ENCODE measurements at regions not wholly inside any gene's neighbourhood (a gene's known extent, or its start where the extent isn't known, plus 50 kb on each side); places are given as distances from the start of the nearest gene placed in this dataset.
"Not testable (repeated sequence)": the region's sequence is repeated elsewhere in the genome, so short reads cannot be mapped to it uniquely, and the experiment has no call there.

DNA sequence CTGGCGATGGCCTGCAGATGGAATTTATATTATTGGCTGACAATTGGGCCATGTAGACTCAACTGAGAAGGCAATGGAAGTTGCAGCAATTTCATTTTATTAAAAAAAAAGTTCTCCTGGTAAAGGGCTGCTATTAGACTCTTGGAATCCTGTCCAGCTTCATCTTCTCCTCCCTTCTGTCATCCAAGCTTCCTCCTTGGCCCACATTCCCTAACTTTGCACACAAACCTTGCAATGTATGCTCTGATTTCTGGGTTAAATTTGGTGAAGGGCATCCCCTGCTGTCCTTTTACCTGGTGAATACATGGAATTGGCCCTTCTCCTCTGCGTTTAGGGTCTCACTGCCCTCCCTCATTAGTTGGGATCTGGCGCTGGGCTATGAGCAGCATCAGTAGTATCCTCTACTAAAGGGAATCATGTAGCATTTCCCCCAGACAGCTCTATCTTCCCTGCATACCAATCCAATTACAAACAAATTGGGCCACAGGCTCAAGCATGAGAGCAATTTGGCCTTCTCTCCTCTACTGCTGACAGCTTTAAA is 336.9 kb downstream of the BMP4 start:
- Histone ChIP-seq H3K36me3 (ENCODE audit: control insufficient read depth, low read length) (no peaks in the 10 kb centered on the region), H3K79me2 (ENCODE audit: control insufficient read depth, low read length) (no peaks in the 10 kb centered on the region), H3F3A (ENCODE audit: control insufficient read depth, insufficient read depth) (no peaks in the 10 kb centered on the region), H3K4me2 (ENCODE audit: low read length) (no peak overlapping the region), H3K27me3 (ENCODE audit: control insufficient read depth, low read length) (no peaks in the 10 kb centered on the region), H3K27ac (ENCODE audit: low read depth, low read length) (no peak overlapping the region), H3K4me1 (ENCODE audit: control insufficient read depth, low read length) (peaks cover 18% of the 10 kb centered on the region), H3K4me3 (ENCODE audit: low read length) (no peak overlapping the region), H4K20me1 (ENCODE audit: control insufficient read depth, insufficient read depth, low read depth, low read length) (no peaks in the 10 kb centered on the region), H3K9me3 (ENCODE audit: control insufficient read depth, insufficient read depth, low read length) (no peaks in the 10 kb centered on the region), H3K9me2 (replicated peaks; ENCODE audit: control insufficient read depth, low read length) (no peaks in the 10 kb centered on the region)
- no peak for TF ChIP-seq CTCF (IDR thresholded peaks at IDR 0.05; ENCODE audit: low read depth, low read length, poor library complexity, severe bottlenecking)
- no peak for TF ChIP-seq EZH2phosphoT487 (IDR thresholded peaks at IDR 0.05; ENCODE audit: borderline replicate concordance, low read length)

GRCh38 chr14:53616536-53616935 is 340.1 kb downstream of the BMP4 start:
- H3K27me3 ChIP-seq (ENCODE audit: control insufficient read depth, low read length); H3K79me2 ChIP-seq (ENCODE audit: control insufficient read depth, low read length); H3K4me3 ChIP-seq (ENCODE audit: low read length); H3K27ac ChIP-seq (ENCODE audit: low read depth, low read length); H4K20me1 ChIP-seq (ENCODE audit: control insufficient read depth, insufficient read depth, low read depth, low read length); H3K9me3 ChIP-seq (ENCODE audit: control insufficient read depth, insufficient read depth, low read length); H3K4me2 ChIP-seq (ENCODE audit: low read length); H3K36me3 ChIP-seq (ENCODE audit: control insufficient read depth, low read length); H3K9me2 ChIP-seq (replicated peaks; ENCODE audit: control insufficient read depth, low read length): not testable (repeated sequence)
- peaks cover 46% of the 10 kb centered on the region for H3K4me1 ChIP-seq (ENCODE audit: control insufficient read depth, low read length)
- peaks cover 10% of the 10 kb centered on the region for H3F3A ChIP-seq (ENCODE audit: control insufficient read depth, insufficient read depth)

GRCh38 chr14:53615252-53615651 is 341.4 kb downstream of the BMP4 start:
- H3K79me2 ChIP-seq (ENCODE audit: control insufficient read depth, low read length) = no peaks in the 10 kb centered on the region
- no peaks in the 10 kb centered on the region for H3K27me3 ChIP-seq (ENCODE audit: control insufficient read depth, low read length)
- no peak overlapping the region for H3K27ac ChIP-seq (ENCODE audit: low read depth, low read length)
- peaks cover 41% of the 10 kb centered on the region for H3K4me1 ChIP-seq (ENCODE audit: control insufficient read depth, low read length)
- H3K9me2 ChIP-seq (replicated peaks; ENCODE audit: control insufficient read depth, low read length) = no peaks in the 10 kb centered on the region
- no peak for TF ChIP-seq EZH2phosphoT487 (IDR thresholded peaks at IDR 0.05; ENCODE audit: borderline replicate concordance, low read length)
- TF ChIP-seq CTCF (IDR thresholded peaks at IDR 0.05; ENCODE audit: low read depth, low read length, poor library complexity, severe bottlenecking) = no peak
- peaks cover 10% of the 10 kb centered on the region for H3F3A ChIP-seq (ENCODE audit: control insufficient read depth, insufficient read depth)
- no peaks in the 10 kb centered on the region for H3K9me3 ChIP-seq (ENCODE audit: control insufficient read depth, insufficient read depth, low read length)
- H4K20me1 ChIP-seq (ENCODE audit: control insufficient read depth, insufficient read depth, low read depth, low read length) = no peaks in the 10 kb centered on the region
- no peaks in the 10 kb centered on the region for H3K36me3 ChIP-seq (ENCODE audit: control insufficient read depth, low read length)
- H3K4me2 ChIP-seq (ENCODE audit: low read length) = no peak overlapping the region
- H3K4me3 ChIP-seq (ENCODE audit: low read length) = no peak overlapping the region

DNA sequence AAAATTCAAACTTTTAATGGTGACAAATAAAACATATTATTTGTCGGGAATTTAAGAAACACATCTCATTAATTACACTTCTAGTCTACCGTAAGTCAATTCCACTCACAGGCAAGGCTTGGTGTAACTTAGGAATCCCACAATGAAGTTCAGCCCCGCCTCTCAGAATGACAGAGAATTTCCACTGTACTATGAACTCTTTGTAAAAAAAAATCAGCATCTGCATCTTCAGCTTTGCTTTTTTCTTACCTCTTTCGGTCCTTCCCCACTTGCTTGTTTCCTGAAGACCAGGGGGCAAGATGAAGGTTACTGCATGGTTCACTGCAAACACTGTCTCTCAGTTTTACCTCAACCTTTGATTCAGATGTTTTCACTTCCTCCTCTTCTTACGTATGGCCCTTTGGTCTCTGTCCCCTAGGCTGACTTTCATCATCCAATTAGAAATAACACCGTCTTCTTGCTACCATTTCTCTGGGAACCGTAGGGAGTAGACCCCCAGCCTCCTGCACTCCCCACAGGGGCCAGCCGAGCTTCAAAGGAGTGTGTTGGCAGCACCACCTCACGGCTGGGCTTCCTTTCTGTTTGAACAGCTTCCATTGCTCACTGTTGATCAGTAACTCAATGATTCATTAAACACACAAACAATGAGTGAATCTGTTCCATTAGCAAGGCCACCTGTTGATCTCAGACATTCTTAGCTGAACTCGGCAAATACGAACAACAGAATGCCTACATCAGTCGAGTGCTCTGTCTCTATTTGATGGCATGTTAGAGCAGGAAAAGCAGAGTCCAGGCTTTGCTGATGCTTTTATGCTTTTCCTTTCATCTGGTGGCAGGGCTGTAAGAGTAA is 343.0 kb downstream of the BMP4 start:
- TF ChIP-seq CTCF (IDR thresholded peaks at IDR 0.05; ENCODE audit: low read depth, low read length, poor library complexity, severe bottlenecking) (peak; percentile 25), EZH2phosphoT487 (IDR thresholded peaks at IDR 0.05; ENCODE audit: borderline replicate concordance, low read length) (no peak)
- Histone ChIP-seq H3K9me2 (replicated peaks; ENCODE audit: control insufficient read depth, low read length) (no peaks in the 10 kb centered on the region), H4K20me1 (ENCODE audit: control insufficient read depth, insufficient read depth, low read depth, low read length) (no peaks in the 10 kb centered on the region), H3K4me1 (ENCODE audit: control insufficient read depth, low read length) (peaks cover 57% of the 10 kb centered on the region), H3K36me3 (ENCODE audit: control insufficient read depth, low read length) (no peaks in the 10 kb centered on the region), H3K4me2 (ENCODE audit: low read length) (peak overlapping the region; percentile 92), H3F3A (ENCODE audit: control insufficient read depth, insufficient read depth) (peaks cover 10% of the 10 kb centered on the region), H3K27me3 (ENCODE audit: control insufficient read depth, low read length) (no peaks in the 10 kb centered on the region), H3K79me2 (ENCODE audit: control insufficient read depth, low read length) (no peaks in the 10 kb centered on the region), H3K4me3 (ENCODE audit: low read length) (peak overlapping the region; percentile 69), H3K9me3 (ENCODE audit: control insufficient read depth, insufficient read depth, low read length) (no peaks in the 10 kb centered on the region), H3K27ac (ENCODE audit: low read depth, low read length) (peak overlapping the region; percentile 91)

All from DOHH2 (cell line).